SK-N-SH (cell line): ENCODE measurements at regions not wholly inside any gene's neighbourhood (a gene's known extent, or its start where the extent isn't known, plus 50 kb on each side); places are given as distances from the start of the nearest gene placed in this dataset.

ENCODE experiments used
- CTCF ChIP-seq: fragments of 200-600 bp; sonication (generic); IDR thresholded peaks from 2 replicates; pipeline ENCODE4 v1.6.1; 2017; ENCODE audit warnings: antibody characterized with exemption, mild to moderate bottlenecking, moderate library complexity
- ELF1 ChIP-seq: IDR thresholded peaks from 2 replicates; pipeline ENCODE4 v1.4.0; 2012
- EP300 ChIP-seq, 2 experiments: IDR thresholded peaks; 2 replicates each; pipeline versions ENCODE4 v1.4.0 to v1.6.1; 2012; ENCODE audit warnings: borderline replicate concordance in 1 of 2, low read depth in 1 of 2, low read length in 1 of 2
- FOXM1 ChIP-seq: IDR thresholded peaks from 2 replicates; pipeline ENCODE4 v1.4.0; 2012; ENCODE audit warnings: low read depth, mild to moderate bottlenecking
- GABPA ChIP-seq: IDR thresholded peaks from 2 replicates; pipeline ENCODE4 v1.4.0; 2012; ENCODE audit warnings: low read depth, mild to moderate bottlenecking
- IRF3 ChIP-seq: fragments of 150-350 bp; IDR thresholded peaks from 2 replicates; pipeline ENCODE4 v1.6.1; 2016; ENCODE audit warnings: mild to moderate bottlenecking, low read depth, low read length
- MAX ChIP-seq: IDR thresholded peaks from 2 replicates; pipeline ENCODE4 v1.4.0; 2012; ENCODE audit warnings: low read depth
- POLR2AphosphoS5 ChIP-seq: IDR thresholded peaks from 2 replicates; pipeline ENCODE4 v1.6.1; 2012; ENCODE audit warnings: low read depth, low read length
- RAD21 ChIP-seq: IDR thresholded peaks from 2 replicates; pipeline ENCODE4 v1.6.1; 2012; ENCODE audit warnings: mild to moderate bottlenecking, low read length
- RCOR1 ChIP-seq: fragments of 150-350 bp; IDR thresholded peaks from 2 replicates; pipeline ENCODE4 v1.6.1; 2017; ENCODE audit warnings: antibody characterized with exemption, low read length
- RFX5 ChIP-seq: IDR thresholded peaks from 2 replicates; pipeline ENCODE4 v1.6.1; 2012; ENCODE audit warnings: mild to moderate bottlenecking, improper control_type of control experiment, low read length
- SIN3A ChIP-seq: IDR thresholded peaks from 2 replicates; pipeline ENCODE4 v1.6.1; 2012; ENCODE audit warnings: low read depth, mild to moderate bottlenecking, low read length, moderate library complexity, borderline replicate concordance
- TEAD4 ChIP-seq: IDR thresholded peaks from 2 replicates; pipeline ENCODE4 v1.4.0; 2012; ENCODE audit warnings: mild to moderate bottlenecking, borderline replicate concordance; ENCODE audit not compliant: insufficient read depth
- USF2 ChIP-seq: fragments of 150-350 bp; IDR thresholded peaks from 2 replicates; pipeline ENCODE4 v1.6.1; 2017; ENCODE audit warnings: antibody characterized with exemption, low read length, low read depth, borderline replicate concordance

GRCh38 chr2:18050001-18050400 is 171.5 kb downstream of the KCNS3 start:
- TF ChIP-seq CTCF (no peak), EP300 (IDR thresholded peaks at IDR 0.05; ENCODE audit: borderline replicate concordance in 1 of 2, low read depth in 1 of 2, low read length in 1 of 2) (no peak), RCOR1 (no peak), ELF1 (no peak), RFX5 (no peak), USF2 (no peak), GABPA (no peak), IRF3 (no peak), POLR2AphosphoS5 (no peak), MAX (no peak), TEAD4 (no peak), SIN3A (no peak), FOXM1 (no peak), RAD21 (no peak)
